ENCODE measurements at regions not wholly inside any gene's neighbourhood (a gene's known extent, or its start where the extent isn't known, plus 50 kb on each side); places are given as distances from the start of the nearest gene placed in this dataset.
A peak's percentile ranks its signal among the peaks of the same experiment; 100 is the strongest.
"Not testable (repeated sequence)": the region's sequence is repeated elsewhere in the genome, so short reads cannot be mapped to it uniquely, and the experiment has no call there.

GRCh38 chr9:31702957-31703356, 681.5 kb upstream of the ACO1 start:
- no peak for DNase-seq

- DNase-seq: no peak
Measured at GRCh38 chr9:31715250-31715649, 669.2 kb upstream of the ACO1 start.

GRCh38 chr9:31719262-31719661, 665.2 kb upstream of the ACO1 start:
- DNase-seq: no peak

- peak; percentile 53 for DNase-seq
Measured at GRCh38 chr9:31730398-31730797, 654.0 kb upstream of the ACO1 start.

GRCh38 chr9:31733166-31733565, 651.3 kb upstream of the ACO1 start:
- DNase-seq: no peak

- DNase-seq: no peak
Measured at GRCh38 chr9:31736581-31737179, 647.8 kb upstream of the ACO1 start.

- DNase-seq: no peak
Measured at GRCh38 chr9:31740705-31741104, 643.7 kb upstream of the ACO1 start.

GRCh38 chr9:31744589-31744988, 639.9 kb upstream of the ACO1 start:
- DNase-seq: no peak

- DNase-seq: no peak
Measured at GRCh38 chr9:31745468-31745867, 639.0 kb upstream of the ACO1 start.

- DNase-seq: no peak
Measured at GRCh38 chr9:31745886-31746285, 638.6 kb upstream of the ACO1 start.

- DNase-seq: no peak
Measured at GRCh38 chr9:31753756-31754155, 630.7 kb upstream of the ACO1 start.

- DNase-seq: no peak
Measured at GRCh38 chr9:31759703-31760102, 624.7 kb upstream of the ACO1 start.

GRCh38 chr9:31774021-31774420, 610.4 kb upstream of the ACO1 start:
- DNase-seq: not testable (repeated sequence)

- no peak for DNase-seq
Measured at GRCh38 chr9:31774571-31774970, 609.9 kb upstream of the ACO1 start.

GRCh38 chr9:31776471-31776870, 608.0 kb upstream of the ACO1 start:
- no peak for DNase-seq

GRCh38 chr9:31783491-31783890, 601.0 kb upstream of the ACO1 start:
- DNase-seq: no peak

- no peak for DNase-seq
Measured at GRCh38 chr9:31790720-31791119, 593.7 kb upstream of the ACO1 start.

GRCh38 chr9:31799953-31800609, 584.4 kb upstream of the ACO1 start:
- DNase-seq: no peak

- no peak for DNase-seq
Measured at GRCh38 chr9:31807574-31808256, 576.7 kb upstream of the ACO1 start.

GRCh38 chr9:31808766-31809165, 575.7 kb upstream of the ACO1 start:
- DNase-seq: no peak

- DNase-seq: no peak
Measured at GRCh38 chr9:31820426-31820825, 564.0 kb upstream of the ACO1 start.

GRCh38 chr9:31821583-31821982, 562.9 kb upstream of the ACO1 start:
- DNase-seq: no peak

- no peak for DNase-seq
Measured at GRCh38 chr9:31823365-31823764, 561.1 kb upstream of the ACO1 start.

- DNase-seq: no peak
Measured at GRCh38 chr9:31824860-31825259, 559.6 kb upstream of the ACO1 start.

- DNase-seq: no peak
Measured at GRCh38 chr9:31837211-31837610, 547.2 kb upstream of the ACO1 start.
